Lower leg skin (tissue), 4 donors: ENCODE measurements at regions not wholly inside any gene's neighbourhood (a gene's known extent, or its start where the extent isn't known, plus 50 kb on each side); places are given as distances from the start of the nearest gene placed in this dataset.
"Not testable (repeated sequence)": the region's sequence is repeated elsewhere in the genome, so short reads cannot be mapped to it uniquely, and the experiment has no call there.

Source experiments
- DNase-seq, 2 donors: peaks; one replicate each; pipeline ENCODE4 v3.0.0-alpha.2; 2019; ENCODE audit warnings: low spot score in 2 of 2
- H3K4me3 ChIP-seq: fragments of 200-600 bp; sonication (generic); 2 replicates; pipeline ENCODE4 v1.5.1; 2017; ENCODE audit warnings: mild to moderate bottlenecking, low read depth; ENCODE audit not compliant: poor library complexity, severe bottlenecking
- CTCF ChIP-seq, 3 donors: fragments of 450-650 bp; IDR thresholded peaks; one replicate each; pipeline ENCODE4 v1.5.1; 2016; ENCODE audit warnings: antibody characterized with exemption in 3 of 3, mild to moderate bottlenecking in 3 of 3, moderate library complexity in 2 of 3
- POLR2A ChIP-seq, 2 donors: fragments of 450-650 bp; IDR thresholded peaks; one replicate each; pipeline ENCODE4 v1.6.1; 2016 to 2017; ENCODE audit warnings: antibody characterized with exemption in 2 of 2, mild to moderate bottlenecking in 1 of 2, moderate library complexity in 1 of 2
- WGBS, 2 donors: methylation state at CpG; one replicate each; pipeline ENCODE4 v1.1.5; 2018; 5-methylcytosine and 5-hydroxymethylcytosine counted together
- intact Hi-C: fragments of 100-400 bp; cut with DNase I; formaldehyde crosslinking; loops from one replicate; pipeline ENCODE4 v1.15.0; 2023; ENCODE audit warnings: low total_unique reads

GRCh38 chr19:7400815-7401214 lies 52.1 kb downstream of the ARHGEF18 start:
- intact Hi-C loops: no loop called here
- DNase-seq: no peak
- H3K4me3 ChIP-seq: no peak overlapping the region
- 84 to 88% methylated on average over 5 of the region's 5 CpGs for WGBS, 2 donors
- TF ChIP-seq POLR2A (IDR thresholded peaks at IDR 0.05) (no peak), CTCF (IDR thresholded peaks at IDR 0.05) (no peak)

DNA sequence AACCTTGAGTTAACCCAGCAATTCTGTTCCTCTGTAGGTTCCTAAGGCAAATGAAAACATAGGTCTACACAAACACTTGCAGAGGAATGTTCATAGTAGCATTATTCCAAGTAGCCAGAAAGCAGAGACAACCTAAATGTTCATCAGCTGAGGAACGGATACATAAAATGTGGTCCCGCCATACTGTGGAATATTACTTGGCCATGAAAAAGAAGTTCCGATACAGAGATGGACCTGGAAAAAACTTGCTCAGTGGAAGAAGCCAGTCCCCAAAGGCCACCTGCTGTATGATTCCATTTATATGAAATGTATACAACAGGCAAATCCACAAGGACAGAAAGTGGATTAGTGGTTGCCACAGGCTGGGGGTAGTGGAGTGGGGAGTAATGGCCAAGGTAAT lies 53.0 kb downstream of the ARHGEF18 start:
- H3K4me3 ChIP-seq: no peak overlapping the region
- TF ChIP-seq POLR2A (IDR thresholded peaks at IDR 0.05): no peak
- no peak for TF ChIP-seq CTCF (IDR thresholded peaks at IDR 0.05)
- 97% methylated on average over 3 of the region's 3 CpGs for WGBS, 2 donors
- DNase-seq: no peak
- intact Hi-C loops: no loop called here

- DNase-seq, intact Hi-C loops, H3K4me3 ChIP-seq: not testable (repeated sequence)
- 97 to 98% methylated on average over 5 of the region's 5 CpGs for WGBS, 2 donors
These were observed 56.7 kb downstream of the ARHGEF18 start for GRCh38 chr19:7405482-7405881.

DNA sequence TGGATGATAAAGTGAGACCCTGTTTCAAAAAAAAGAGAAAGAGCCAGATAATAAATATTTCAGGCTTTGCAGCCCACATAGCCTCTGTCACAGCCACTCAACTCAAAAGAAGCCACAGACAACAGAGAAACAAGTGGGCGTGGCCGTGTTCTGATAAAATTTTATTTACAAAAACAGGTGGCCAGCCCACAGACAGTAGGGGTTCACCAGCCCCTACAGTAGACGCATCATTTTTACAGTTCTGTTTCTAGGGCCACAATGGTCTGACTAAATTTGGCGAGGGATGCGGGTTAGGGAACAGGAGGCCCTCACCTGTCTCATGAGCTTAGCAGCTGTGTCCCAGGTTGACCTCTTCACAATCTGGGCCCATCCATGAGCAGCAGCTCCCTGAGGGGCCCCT lies 59.5 kb downstream of the ARHGEF18 start:
- no peak overlapping the region for H3K4me3 ChIP-seq
- 93 to 97% methylated on average over 5 of the region's 5 CpGs for WGBS, 2 donors
- TF ChIP-seq POLR2A (IDR thresholded peaks at IDR 0.05) (no peak), CTCF (IDR thresholded peaks at IDR 0.05) (no peak)
- intact Hi-C loops: no loop called here
- no peak for DNase-seq

DNA sequence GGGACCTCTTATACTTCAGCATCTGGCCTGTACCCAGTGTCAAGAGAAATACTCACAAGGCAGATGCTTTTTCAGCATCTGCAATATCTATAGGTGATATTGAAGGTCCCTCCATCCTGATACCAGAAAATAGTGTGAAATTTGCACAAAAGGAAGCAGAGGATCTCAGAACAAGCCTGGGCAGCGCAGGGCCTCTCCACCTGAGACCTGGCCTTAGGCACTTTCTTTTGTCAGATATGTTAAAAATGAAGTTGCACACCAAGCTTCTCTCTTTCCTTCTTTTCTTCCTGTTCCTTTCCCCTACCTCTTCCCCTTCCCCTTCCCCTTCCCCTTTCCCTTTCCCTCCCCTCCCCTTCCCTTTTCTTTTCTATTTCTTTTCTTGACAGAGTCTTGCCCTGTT lies 62.2 kb downstream of the ARHGEF18 start:
- no peak for DNase-seq
- intact Hi-C loops: no loop called here
- H3K4me3 ChIP-seq: no peak overlapping the region
- TF ChIP-seq CTCF (IDR thresholded peaks at IDR 0.05) (no peak), POLR2A (IDR thresholded peaks at IDR 0.05) (no peak)
- 18 to 100% methylated on average over 1 of the region's 1 CpG for WGBS, 2 donors

DNA sequence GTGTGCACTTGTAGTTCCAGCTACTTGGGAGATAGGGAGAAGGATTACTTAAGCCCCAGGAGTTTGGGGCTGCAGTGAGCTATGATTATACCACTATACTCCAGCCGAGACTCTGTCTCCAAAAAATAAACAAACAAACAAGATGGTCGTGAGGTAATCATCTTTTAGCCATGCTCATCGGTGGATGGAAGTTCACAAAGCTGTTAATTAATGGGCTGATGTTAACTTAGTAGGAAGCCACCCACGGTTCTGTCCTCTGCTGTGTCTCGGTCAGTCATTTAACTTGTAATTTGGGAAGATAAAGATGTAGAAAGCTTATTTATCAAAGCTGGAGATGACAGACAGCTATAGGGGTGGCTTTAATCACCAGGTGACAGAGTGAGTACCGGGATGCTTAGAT lies 64.9 kb downstream of the ARHGEF18 start:
- intact Hi-C loops: no loop called here
- no peak for DNase-seq
- WGBS, 2 donors: 77 to 90% methylated on average over 6 of the region's 6 CpGs
- H3K4me3 ChIP-seq: no peak overlapping the region
- no peak for TF ChIP-seq POLR2A (IDR thresholded peaks at IDR 0.05)

DNA sequence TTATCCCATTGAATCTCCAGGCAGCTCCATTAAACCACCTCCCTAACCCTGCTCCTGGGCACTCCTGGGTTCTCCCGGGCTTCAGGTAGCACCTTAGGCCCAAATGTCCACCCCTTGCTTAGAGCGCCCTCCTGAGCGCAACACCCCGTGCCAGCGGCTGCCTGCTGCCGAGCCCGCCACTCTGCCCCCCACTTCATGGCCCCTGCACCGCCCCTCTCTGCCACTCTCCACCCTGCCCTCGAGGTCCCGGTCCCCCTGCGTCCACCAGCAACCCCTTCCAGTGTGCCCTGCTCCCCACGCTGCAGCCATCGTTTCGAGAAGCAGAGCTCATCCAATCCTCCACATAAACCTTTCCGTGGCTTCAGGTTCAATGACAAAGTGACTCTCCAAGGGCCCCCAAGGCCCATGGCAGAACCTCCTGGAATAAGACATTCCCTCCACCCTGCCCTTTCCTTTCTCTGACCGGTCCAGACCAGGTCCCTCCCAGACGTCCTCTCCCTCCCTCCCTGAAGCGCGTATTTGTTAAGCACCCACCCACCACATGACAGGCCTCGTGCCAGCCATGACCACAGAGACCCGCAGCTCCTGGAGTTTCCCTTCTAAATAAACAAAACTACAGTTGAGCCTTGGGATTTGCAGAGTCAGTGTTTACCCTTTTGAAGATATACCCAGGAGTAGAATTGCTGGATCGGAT lies 66.6 kb downstream of the ARHGEF18 start:
- no peak overlapping the region for H3K4me3 ChIP-seq
- DNase-seq: no peak
- no peak for TF ChIP-seq CTCF (IDR thresholded peaks at IDR 0.05)
- no peak for TF ChIP-seq POLR2A (IDR thresholded peaks at IDR 0.05)
- 69 to 70% methylated on average over 21 to 22 of the region's 22 CpGs for WGBS, 2 donors
- intact Hi-C loops: no loop called here
